OCI-LY3 (cell line): ENCODE measurements at regions not wholly inside any gene's neighbourhood (a gene's known extent, or its start where the extent isn't known, plus 50 kb on each side); places are given as distances from the start of the nearest gene placed in this dataset.

Source experiments
- CTCF ChIP-seq: fragments of 200-600, 300-600 bp; sonication (generic); IDR thresholded peaks from 2 replicates; pipeline ENCODE4 v1.5.1; 2014; ENCODE audit warnings: antibody characterized with exemption, low read length, low read depth
- EZH2phosphoT487 ChIP-seq: fragments of 200-600 bp; shearing (Covaris generic); IDR thresholded peaks from 2 replicates; pipeline ENCODE4 v1.6.1; 2018; ENCODE audit warnings: antibody characterized with exemption, mixed run types, low read depth

DNA sequence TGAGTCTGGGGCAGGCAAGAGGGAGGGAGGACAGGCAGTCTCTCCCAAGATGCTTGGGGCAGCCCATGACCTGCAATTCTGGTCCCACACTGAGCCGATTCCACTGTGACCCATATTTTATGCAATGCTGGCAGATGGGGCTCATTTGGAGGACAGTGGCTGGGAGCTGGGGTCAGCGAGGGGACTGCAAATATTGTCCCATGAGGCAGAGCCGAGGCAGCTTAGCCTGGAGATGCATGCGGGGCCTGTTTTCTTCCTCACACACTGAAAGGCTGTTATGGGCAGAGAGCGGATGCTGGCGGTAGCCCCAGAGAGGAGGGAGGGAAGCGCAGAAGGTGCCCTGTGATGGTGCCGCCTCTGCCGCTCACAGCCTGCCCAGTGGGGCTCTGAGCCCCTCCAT is 128.5 kb upstream of the POU3F1 start:
- TF ChIP-seq CTCF (no peak), EZH2phosphoT487 (no peak)
